Neural cell (in vitro differentiated cells): ENCODE measurements at regions not wholly inside any gene's neighbourhood (a gene's known extent, or its start where the extent isn't known, plus 50 kb on each side); places are given as distances from the start of the nearest gene placed in this dataset.

ENCODE experiments used
- H2AFZ ChIP-seq: fragments of 200-600, 300-800 bp; sonication (generic), shearing (Covaris generic); 2 replicates; pipeline ENCODE4 v1.6.0; 2014; ENCODE audit warnings: low read depth, mild to moderate bottlenecking, antibody characterized with exemption, low read length, moderate library complexity
- H3F3A ChIP-seq: fragments of 200-600 bp; shearing (Covaris generic); 2 replicates; pipeline ENCODE4 v1.6.1; 2016; ENCODE audit warnings: mild to moderate bottlenecking, moderate library complexity, mixed read lengths, antibody characterized with exemption, low read length; ENCODE audit not compliant: insufficient read depth, poor library complexity, severe bottlenecking
- H3K27ac ChIP-seq: fragments of 200-600, 300-800 bp; sonication (generic), shearing (Covaris generic); 2 replicates; pipeline ENCODE4 v1.5.1; 2014; ENCODE audit warnings: mild to moderate bottlenecking, low read length, moderate library complexity
- H3K27me3 ChIP-seq: fragments of 300-800, 200-600 bp; sonication (generic), shearing (Covaris generic); 2 replicates; pipeline ENCODE4 v1.6.0; 2014; ENCODE audit warnings: mild to moderate bottlenecking, low read depth, low read length, moderate library complexity; ENCODE audit not compliant: insufficient read depth
- H3K36me3 ChIP-seq: fragments of 300-800, 200-600 bp; sonication (generic), shearing (Covaris generic); 2 replicates; pipeline ENCODE4 v1.5.1; 2014; ENCODE audit warnings: mild to moderate bottlenecking, antibody characterized with exemption, low read length, moderate library complexity; ENCODE audit not compliant: insufficient read depth
- H3K4me2 ChIP-seq: fragments of 300-800, 200-600 bp; sonication (generic), shearing (Covaris generic); 2 replicates; pipeline ENCODE4 v1.6.0; 2014; ENCODE audit warnings: mild to moderate bottlenecking, low read length
- H3K4me3 ChIP-seq: fragments of 300-800, 200-600 bp; sonication (generic), shearing (Covaris generic); 2 replicates; pipeline ENCODE4 v1.5.1; 2014; ENCODE audit warnings: mild to moderate bottlenecking, low read length, moderate library complexity
- H3K79me2 ChIP-seq: fragments of 200-600 bp; shearing (Covaris generic); replicated peaks from 2 replicates; pipeline ENCODE4 v1.6.0; 2014; ENCODE audit warnings: mild to moderate bottlenecking, low read length, moderate library complexity; ENCODE audit not compliant: insufficient read depth
- H3K9ac ChIP-seq: fragments of 300-800, 200-600 bp; sonication (generic), shearing (Covaris generic); 2 replicates; pipeline ENCODE4 v1.6.1; 2016; ENCODE audit warnings: mild to moderate bottlenecking, low read length, mixed read lengths
- H3K9me2 ChIP-seq: fragments of 200-600 bp; shearing (Covaris generic); 2 replicates; pipeline ENCODE4 v1.6.1; 2016; ENCODE audit warnings: mild to moderate bottlenecking, low read length, mixed read lengths; ENCODE audit not compliant: insufficient read depth
- H3K9me3 ChIP-seq: fragments of 200-600, 300-800 bp; sonication (generic), shearing (Covaris generic); 2 replicates; pipeline ENCODE4 v1.6.1; 2016; ENCODE audit warnings: mild to moderate bottlenecking, mixed run types, low read length, moderate library complexity, mixed read lengths
- H4K20me1 ChIP-seq: fragments of 200-600 bp; shearing (Covaris generic); 2 replicates; pipeline ENCODE4 v1.6.1; 2016; ENCODE audit warnings: mild to moderate bottlenecking, mixed run types; ENCODE audit not compliant: insufficient read depth
- CTCF ChIP-seq: fragments of 450-650 bp; IDR thresholded peaks from 2 replicates; pipeline ENCODE4 v1.5.1; 2014; ENCODE audit warnings: antibody characterized with exemption, mild to moderate bottlenecking, moderate library complexity; ENCODE audit not compliant: poor library complexity, severe bottlenecking
- EP300 ChIP-seq: fragments of 450-650 bp; conservative IDR thresholded peaks from 2 replicates; pipeline ENCODE4 v1.6.1; 2014; ENCODE audit warnings: antibody characterized with exemption, mild to moderate bottlenecking, moderate library complexity; ENCODE audit not compliant: poor library complexity, severe bottlenecking
- EZH2 ChIP-seq: fragments of 200-600, 300-800 bp; shearing (Covaris generic), sonication (generic); IDR thresholded peaks from 2 replicates; pipeline ENCODE4 v1.6.1; 2014; ENCODE audit warnings: antibody characterized with exemption, low read length, borderline replicate concordance, mild to moderate bottlenecking; ENCODE audit not compliant: insufficient read depth, poor library complexity, severe bottlenecking
- MXI1 ChIP-seq: fragments of 450-650 bp; conservative IDR thresholded peaks from 2 replicates; pipeline ENCODE4 v1.6.1; 2014; ENCODE audit warnings: antibody characterized with exemption, mild to moderate bottlenecking; ENCODE audit not compliant: poor library complexity, severe bottlenecking
- POLR2AphosphoS5 ChIP-seq: IDR thresholded peaks from 2 replicates; pipeline ENCODE4 v1.6.1; 2012
- RAD21 ChIP-seq: fragments of 450-650 bp; conservative IDR thresholded peaks from 2 replicates; pipeline ENCODE4 v1.6.1; 2014; ENCODE audit warnings: antibody characterized with exemption, mild to moderate bottlenecking, moderate library complexity
- REST ChIP-seq: IDR thresholded peaks from 2 replicates; pipeline ENCODE4 v1.6.1; 2012; ENCODE audit warnings: borderline replicate concordance
- SMC3 ChIP-seq: fragments of 450-650 bp; conservative IDR thresholded peaks from 2 replicates; pipeline ENCODE4 v1.6.1; 2014; ENCODE audit warnings: antibody characterized with exemption, mild to moderate bottlenecking, moderate library complexity; ENCODE audit not compliant: poor library complexity
- TAF1 ChIP-seq: IDR thresholded peaks from 2 replicates; pipeline ENCODE4 v1.6.1; 2012; ENCODE audit warnings: low read depth

GRCh38 chr10:3941676-3942075 lies 156.7 kb upstream of the KLF6 start:
- no peaks in the 10 kb centered on the region for H3K79me2 ChIP-seq
- H3K27ac ChIP-seq: no peak overlapping the region
- no peaks in the 10 kb centered on the region for H3F3A ChIP-seq
- H2AFZ ChIP-seq: no peak overlapping the region
- TF ChIP-seq MXI1 (no peak), TAF1 (no peak), CTCF (no peak), POLR2AphosphoS5 (no peak), RAD21 (no peak), REST (no peak), EP300 (no peak), EZH2 (no peak), SMC3 (no peak)
- no peaks in the 10 kb centered on the region for H3K9me2 ChIP-seq
- no peak overlapping the region for H3K4me3 ChIP-seq
- no peak overlapping the region for H3K9ac ChIP-seq
- H3K4me2 ChIP-seq: no peak overlapping the region
- no peaks in the 10 kb centered on the region for H3K36me3 ChIP-seq
- H3K9me3 ChIP-seq: no peaks in the 10 kb centered on the region
- H3K27me3 ChIP-seq: no peaks in the 10 kb centered on the region
- H4K20me1 ChIP-seq: no peaks in the 10 kb centered on the region

GRCh38 chr10:3936422-3937040 lies 151.5 kb upstream of the KLF6 start:
- Histone ChIP-seq H3K79me2 (no peaks in the 10 kb centered on the region), H3K9me3 (no peaks in the 10 kb centered on the region), H3K27ac (no peak overlapping the region), H4K20me1 (no peaks in the 10 kb centered on the region), H3K27me3 (no peaks in the 10 kb centered on the region), H3K4me2 (no peak overlapping the region), H3K36me3 (no peaks in the 10 kb centered on the region), H3K9ac (no peak overlapping the region), H3K4me3 (no peak overlapping the region), H3F3A (no peaks in the 10 kb centered on the region), H3K9me2 (no peaks in the 10 kb centered on the region), H2AFZ (no peak overlapping the region)
- TF ChIP-seq CTCF: no peak
